K562 (cell line): ENCODE measurements at regions not wholly inside any gene's neighbourhood (a gene's known extent, or its start where the extent isn't known, plus 50 kb on each side); places are given as distances from the start of the nearest gene placed in this dataset.

Experiments used
- ARID2 ChIP-seq: fragments of 450-650 bp; IDR thresholded peaks from 2 replicates; pipeline ENCODE4 v1.6.1; 2017; ENCODE audit warnings: antibody characterized with exemption, mild to moderate bottlenecking
- ZBTB33 ChIP-seq: sonication (generic); formaldehyde crosslinking; IDR thresholded peaks from 2 replicates; pipeline ENCODE4 v1.8.1; 2023; ENCODE audit warnings: mild to moderate bottlenecking, missing genetic modification reagents

GRCh38 chr2:205876127-205876526 lies 193.8 kb downstream of the NRP2 start:
- TF ChIP-seq ZBTB33 (CRISPR knock-in tag) (no peak), ARID2 (no peak)
